HPDE6-E6E7 (cell line): ENCODE measurements at regions not wholly inside any gene's neighbourhood (a gene's known extent, or its start where the extent isn't known, plus 50 kb on each side); places are given as distances from the start of the nearest gene placed in this dataset.
"Not testable (repeated sequence)": the region's sequence is repeated elsewhere in the genome, so short reads cannot be mapped to it uniquely, and the experiment has no call there.

Experiments used
- DNase-seq: peaks from one replicate; pipeline ENCODE4 v3.0.0; 2011; ENCODE audit warnings: missing footprints; ENCODE audit errors: extremely low spot score

DNA sequence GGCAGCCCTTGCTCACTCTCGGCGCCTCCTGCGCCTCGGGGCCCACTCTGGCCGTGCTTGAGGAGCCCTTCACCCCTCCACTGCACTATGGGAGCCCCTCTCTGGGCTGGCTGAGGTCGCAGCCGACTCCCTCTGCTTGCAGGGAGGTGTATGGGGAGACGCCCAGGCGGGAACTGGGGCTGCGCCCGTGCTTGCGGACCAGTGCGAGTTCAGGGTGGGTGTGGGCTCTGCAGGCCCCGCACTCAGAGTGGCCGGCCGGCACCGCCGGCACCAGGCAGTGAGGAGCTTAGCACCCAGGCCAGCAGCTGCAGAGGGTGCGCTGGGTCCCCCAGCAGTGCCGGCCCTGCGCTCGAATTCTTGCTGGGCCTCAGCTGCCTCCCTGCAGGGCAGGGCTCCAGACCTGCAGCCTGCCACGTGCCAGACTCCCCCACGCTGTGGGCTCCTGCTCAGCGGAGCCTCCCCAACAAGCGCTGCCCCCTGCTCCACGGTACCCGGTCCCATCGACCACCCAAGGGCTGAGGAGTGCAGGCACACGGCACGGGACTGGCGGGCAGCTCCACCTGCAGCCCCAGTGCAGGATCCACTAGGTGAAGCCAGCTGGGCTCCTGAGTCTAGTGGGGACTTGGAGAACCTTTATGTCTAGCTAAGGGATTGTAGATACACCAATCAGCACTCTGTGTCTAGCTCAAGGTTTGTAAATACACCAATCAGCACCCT is 54.0 kb upstream of the WWC2 start:
- DNase-seq, result not testable (repeated sequence)

DNA sequence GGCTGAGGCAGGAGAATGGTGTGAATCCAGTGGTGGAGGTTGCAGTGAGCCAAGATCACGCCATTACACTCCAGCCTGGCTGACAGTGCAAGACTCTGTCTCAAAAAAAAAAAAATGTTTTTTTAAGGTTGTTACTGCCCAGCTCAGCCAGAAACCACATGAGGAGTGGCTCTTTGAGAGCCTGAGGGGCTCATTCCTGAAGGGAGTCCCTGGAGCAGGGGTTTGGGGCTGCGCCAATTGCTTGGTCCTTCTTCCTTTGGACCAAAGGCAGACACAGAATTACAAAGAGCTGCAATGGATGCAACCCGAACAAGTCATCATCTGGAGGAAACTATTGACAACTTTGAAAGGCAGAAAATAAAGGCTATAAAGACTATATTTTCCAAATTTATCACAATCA is 60.6 kb upstream of the WWC2 start:
- no peak for DNase-seq

GRCh38 chr4:183035726-183036415 is 63.2 kb upstream of the WWC2 start:
- no peak for DNase-seq

DNA sequence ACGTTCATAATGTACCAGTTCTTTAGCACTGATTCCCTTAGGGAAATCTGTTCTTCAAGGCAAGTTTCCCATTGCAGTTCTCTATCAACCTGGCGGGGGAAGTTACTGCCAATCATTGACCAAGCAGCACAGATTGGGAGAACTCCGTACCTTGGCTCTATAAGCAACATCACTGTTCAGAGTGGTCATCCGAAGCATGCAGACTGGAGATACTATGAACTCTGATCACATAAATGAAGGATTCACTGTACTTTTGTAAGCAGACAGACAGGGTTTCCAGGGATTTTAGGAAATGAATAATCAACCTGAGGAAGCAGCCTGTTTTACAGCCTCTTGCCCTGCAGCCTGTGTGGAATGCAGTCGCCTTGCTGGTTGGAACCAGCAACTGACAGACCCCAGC is 63.8 kb upstream of the WWC2 start:
- no peak for DNase-seq

DNA sequence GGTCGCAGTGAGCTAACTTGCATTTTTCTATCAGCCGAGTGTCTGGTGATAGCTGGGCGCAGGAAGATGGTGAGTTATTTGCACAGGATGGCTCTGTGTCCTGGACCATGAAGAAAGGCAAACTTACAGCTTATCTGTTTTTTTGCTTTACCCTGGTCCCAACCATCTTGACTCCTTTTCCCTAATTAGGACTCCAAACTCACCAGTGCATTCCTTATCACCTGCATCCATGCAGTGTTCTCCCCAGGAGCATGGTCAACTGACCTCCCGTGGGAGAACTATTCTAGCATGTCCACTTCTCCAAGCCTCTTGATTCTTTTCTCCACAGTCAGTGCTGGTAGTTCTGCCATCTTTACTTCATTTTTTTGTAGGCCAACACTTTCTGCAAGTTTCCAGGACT is 68.2 kb upstream of the WWC2 start:
- no peak for DNase-seq

GRCh38 chr4:183030309-183030708 is 68.7 kb upstream of the WWC2 start:
- DNase-seq, result no peak

DNA sequence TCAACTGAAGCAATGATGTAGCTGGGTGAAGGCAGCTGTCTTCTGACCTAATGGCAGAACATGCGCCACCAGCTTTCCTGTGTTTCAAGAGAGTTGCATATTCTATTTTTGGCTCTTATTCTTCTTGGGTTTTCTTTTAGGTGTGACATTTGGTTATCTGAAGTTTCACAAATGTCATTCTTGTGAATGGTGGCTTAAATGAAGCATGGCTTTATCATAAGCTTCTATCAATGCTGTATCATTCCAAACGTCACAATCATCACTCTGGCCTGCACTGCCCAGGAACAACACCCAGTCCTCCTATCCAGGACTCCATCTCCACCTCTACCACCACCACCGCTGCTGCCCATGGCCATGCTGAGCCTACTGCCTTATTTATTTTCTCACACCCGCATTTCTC is 69.7 kb upstream of the WWC2 start:
- DNase-seq, result no peak

DNA sequence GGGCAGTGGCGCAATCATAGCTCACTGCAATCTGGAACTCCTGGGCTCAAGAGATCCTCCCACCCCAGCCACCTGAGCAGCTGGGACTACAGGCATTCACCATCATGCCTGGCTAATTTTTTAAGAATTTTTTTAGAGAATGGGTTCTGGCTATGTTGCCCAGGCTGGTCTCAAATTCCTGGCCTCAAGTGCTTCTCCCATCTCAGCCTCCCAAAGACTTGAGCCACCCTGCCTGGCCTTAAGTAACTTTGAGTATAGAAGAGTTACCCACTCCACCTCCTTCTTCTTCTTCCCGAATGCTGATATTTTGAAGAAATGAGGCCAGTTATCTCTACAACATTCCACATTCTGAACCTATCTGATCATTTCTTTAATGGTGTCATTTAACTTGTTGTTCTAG is 72.4 kb upstream of the WWC2 start:
- DNase-seq, result no peak

- DNase-seq, result no peak
Measured at GRCh38 chr4:183022617-183023016, 76.4 kb upstream of the WWC2 start.

GRCh38 chr4:183017962-183018361 is 81.1 kb upstream of the WWC2 start:
- no peak for DNase-seq

- DNase-seq, result no peak
Measured at GRCh38 chr4:183014361-183015084, 84.5 kb upstream of the WWC2 start.

GRCh38 chr4:183013730-183014002 is 85.4 kb upstream of the WWC2 start:
- DNase-seq, result no peak

- DNase-seq, result no peak
Measured at GRCh38 chr4:183012879-183013729, 86.0 kb upstream of the WWC2 start.

GRCh38 chr4:183011213-183011907 is 87.7 kb upstream of the WWC2 start:
- no peak for DNase-seq

DNA sequence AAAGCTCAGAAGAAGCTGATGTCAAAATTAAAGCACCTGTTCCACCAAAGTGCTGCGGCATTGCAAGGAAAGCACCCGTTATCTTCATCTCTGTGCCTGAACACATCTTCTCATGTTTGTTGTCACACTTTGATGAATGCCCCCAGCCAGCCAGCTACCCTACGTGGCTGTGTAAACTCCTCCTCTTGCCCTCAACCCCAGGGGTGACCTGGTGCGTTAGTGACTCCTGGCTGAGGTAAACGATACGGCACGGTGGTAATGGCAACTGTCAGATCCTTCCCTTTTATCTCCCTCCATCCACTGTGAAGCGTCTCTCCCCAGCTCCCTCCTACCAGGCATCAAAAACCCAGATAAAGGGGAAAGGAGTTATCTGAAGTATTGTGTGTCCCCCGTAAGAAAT is 90.6 kb upstream of the WWC2 start:
- DNase-seq, result no peak

DNA sequence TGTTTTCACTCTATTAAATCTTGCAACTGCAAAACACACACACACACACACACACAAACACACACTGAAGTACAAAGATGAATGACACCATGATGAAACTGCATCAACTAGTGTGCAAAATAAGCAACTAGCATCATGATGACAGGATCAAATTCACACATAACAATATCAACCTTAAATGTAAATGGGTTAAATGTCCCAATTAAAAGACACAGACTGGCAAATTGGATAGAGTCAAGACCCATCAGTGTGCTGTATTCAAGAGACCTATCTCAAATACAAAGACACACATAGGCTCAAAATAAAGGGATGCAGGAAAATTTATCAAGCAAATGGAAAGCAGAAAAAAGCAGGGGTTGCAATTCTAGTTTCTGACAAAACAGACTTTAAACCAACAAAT is 87.2 kb upstream of the DCTD start:
- not testable (repeated sequence) for DNase-seq

- DNase-seq, result no peak
Measured at GRCh38 chr4:182994171-182994570, 77.0 kb upstream of the DCTD start.

GRCh38 chr4:182978152-182978827 is 61.1 kb upstream of the DCTD start:
- no peak for DNase-seq

DNA sequence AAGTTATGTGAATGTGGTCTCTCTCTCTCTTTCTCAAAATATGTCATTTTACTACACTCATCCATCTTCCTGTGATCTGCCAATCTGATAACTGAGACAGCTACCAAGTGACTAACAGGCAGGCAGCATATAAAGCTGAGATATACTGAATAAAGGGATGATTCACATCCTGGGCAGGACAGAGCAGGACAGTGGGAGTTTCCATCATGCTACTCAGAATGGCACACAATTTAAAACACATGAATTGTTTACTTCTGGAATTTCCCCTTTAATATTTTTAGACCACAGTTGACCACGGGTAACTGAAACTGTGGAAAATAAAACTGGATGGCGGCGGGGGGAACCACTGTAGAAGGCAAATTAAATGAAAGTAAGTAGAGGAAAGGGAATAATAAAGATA is 58.6 kb upstream of the DCTD start:
- peak; percentile 75 for DNase-seq

- DNase-seq, result no peak
Measured at GRCh38 chr4:182973941-182974340, 56.8 kb upstream of the DCTD start.

- DNase-seq, result no peak
Measured at GRCh38 chr4:182973511-182973911, 56.3 kb upstream of the DCTD start.
